Mesenchymal stem cell (in vitro differentiated cells and primary cell): ENCODE measurements at regions not wholly inside any gene's neighbourhood (a gene's known extent, or its start where the extent isn't known, plus 50 kb on each side); places are given as distances from the start of the nearest gene placed in this dataset.

Experiments used
- DNase-seq: peaks from one replicate; pipeline ENCODE4 v3.0.0-alpha.2; 2013
- H2AFZ ChIP-seq: one replicate; pipeline ENCODE4 v1.6.1; 2013; ENCODE audit warnings: low read depth, mild to moderate bottlenecking, control low read depth, inconsistent platforms, low read length, moderate library complexity
- H2AK5ac ChIP-seq: 2 replicates; pipeline ENCODE4 v1.6.1; 2013; ENCODE audit warnings: low read length, moderate library complexity, mild to moderate bottlenecking, inconsistent platforms; ENCODE audit not compliant: severe bottlenecking
- H2BK120ac ChIP-seq: one replicate; pipeline ENCODE4 v1.6.1; 2013; ENCODE audit warnings: low read depth, mild to moderate bottlenecking, inconsistent platforms, low read length, moderate library complexity
- H2BK12ac ChIP-seq, 2 experiments: one replicate each; pipeline ENCODE4 v1.6.1; 2013; ENCODE audit warnings: inconsistent platforms in 2 of 2, low read length in 2 of 2, mild to moderate bottlenecking in 2 of 2, moderate library complexity in 2 of 2, control low read depth in 1 of 2
- H2BK15ac ChIP-seq: one replicate; pipeline ENCODE4 v1.6.1; 2013; ENCODE audit warnings: mild to moderate bottlenecking, low read depth, inconsistent platforms; ENCODE audit not compliant: poor library complexity, severe bottlenecking
- H2BK5ac ChIP-seq: 2 replicates; pipeline ENCODE4 v1.6.1; 2013; ENCODE audit warnings: low read depth, mild to moderate bottlenecking, low read length, control low read depth, inconsistent platforms; ENCODE audit not compliant: poor library complexity, severe bottlenecking
- H3K14ac ChIP-seq, 2 experiments: one replicate each; pipeline ENCODE4 v1.6.1; 2013; ENCODE audit warnings: inconsistent platforms in 2 of 2, low read length in 2 of 2, control low read depth in 1 of 2, mild to moderate bottlenecking in 1 of 2, moderate library complexity in 1 of 2
- H3K18ac ChIP-seq, 2 experiments: one replicate each; pipeline ENCODE4 v1.6.1; 2013; ENCODE audit warnings: inconsistent platforms in 2 of 2, low read length in 2 of 2, control low read depth in 1 of 2, low read depth in 1 of 2, mild to moderate bottlenecking in 1 of 2
- H3K23ac ChIP-seq, 2 experiments: one replicate each; pipeline ENCODE4 v1.6.1; 2013; ENCODE audit warnings: inconsistent platforms in 2 of 2, low read length in 2 of 2, mild to moderate bottlenecking in 2 of 2, moderate library complexity in 2 of 2, control low read depth in 1 of 2
- H3K27ac ChIP-seq: 2 replicates; pipeline ENCODE4 v1.5.1; 2013; ENCODE audit warnings: mild to moderate bottlenecking, moderate library complexity, low read length, control low read depth, inconsistent platforms; ENCODE audit not compliant: poor library complexity, severe bottlenecking
- H3K27me3 ChIP-seq, 2 experiments: 2 replicates each; pipeline versions ENCODE4 v1.6.1 to v1.7.0; 2013; ENCODE audit warnings: low read length in 2 of 2, mild to moderate bottlenecking in 2 of 2, moderate library complexity in 2 of 2, control low read depth in 1 of 2, inconsistent platforms in 1 of 2; ENCODE audit not compliant: control insufficient read depth in 1 of 2, insufficient read depth in 1 of 2
- H3K36me3 ChIP-seq, 2 experiments: 2 replicates each; pipeline versions ENCODE4 v1.6.1 to v1.7.0; 2013; ENCODE audit warnings: low read length in 2 of 2, control low read depth in 1 of 2, inconsistent platforms in 1 of 2, low read depth in 1 of 2, mild to moderate bottlenecking in 1 of 2; ENCODE audit not compliant: insufficient read depth in 2 of 2, control insufficient read depth in 1 of 2
- H3K4ac ChIP-seq, 2 experiments: one replicate each; pipeline ENCODE4 v1.6.1; 2013; ENCODE audit warnings: inconsistent platforms in 2 of 2, low read length in 2 of 2, mild to moderate bottlenecking in 2 of 2, moderate library complexity in 2 of 2, control low read depth in 1 of 2, low read depth in 1 of 2
- H3K4me1 ChIP-seq: 2 replicates; pipeline ENCODE4 v1.6.1; 2013; ENCODE audit warnings: low read depth, low read length, control low read depth; ENCODE audit not compliant: control insufficient read depth, insufficient read depth
- H3K4me2 ChIP-seq: 2 replicates; pipeline ENCODE4 v1.6.1; 2013; ENCODE audit warnings: low read length, mild to moderate bottlenecking, inconsistent platforms; ENCODE audit not compliant: poor library complexity, severe bottlenecking
- H3K4me3 ChIP-seq, 2 experiments: 2 replicates each; pipeline versions ENCODE4 v1.5.1 to v1.7.0; 2013; ENCODE audit warnings: low read length in 2 of 2, mild to moderate bottlenecking in 2 of 2, control low read depth in 1 of 2, low read depth in 1 of 2; ENCODE audit not compliant: insufficient read depth in 1 of 2
- H3K79me1 ChIP-seq: replicated peaks from 2 replicates; pipeline ENCODE4 v1.6.1; 2013; ENCODE audit warnings: mild to moderate bottlenecking, control low read depth, low read length, inconsistent platforms; ENCODE audit not compliant: poor library complexity, severe bottlenecking
- H3K9ac ChIP-seq: 2 replicates; pipeline ENCODE4 v1.7.0; 2013; ENCODE audit warnings: mild to moderate bottlenecking, low read length, moderate library complexity
- H3K9me3 ChIP-seq: 2 replicates; pipeline ENCODE4 v1.7.0; 2013; ENCODE audit warnings: mild to moderate bottlenecking, low read length; ENCODE audit not compliant: control insufficient read depth
- H4K8ac ChIP-seq: one replicate; pipeline ENCODE4 v1.6.1; 2013; ENCODE audit warnings: inconsistent platforms, mild to moderate bottlenecking, low read length, moderate library complexity
- H4K91ac ChIP-seq: one replicate; pipeline ENCODE4 v1.6.1; 2013; ENCODE audit warnings: mild to moderate bottlenecking, low read length, inconsistent platforms
- WGBS: methylation state at CpG from one replicate; pipeline ENCODE4 v1.1.7; 2013; ENCODE audit warnings: mixed read lengths; 5-methylcytosine and 5-hydroxymethylcytosine counted together

GRCh38 chr18:26637983-26638382 lies 89.6 kb upstream of the KCTD1 start:
- H3K18ac ChIP-seq: no peak overlapping the region
- WGBS: 94% methylated on average over 2 of the region's 2 CpGs

GRCh38 chr18:26637324-26637723 lies 89.0 kb upstream of the KCTD1 start:
- H2BK15ac ChIP-seq: no peak overlapping the region
- no peaks in the 10 kb centered on the region for H3K36me3 ChIP-seq
- no peak overlapping the region for H2BK5ac ChIP-seq
- H3K79me1 ChIP-seq: no peaks in the 10 kb centered on the region
- no peak overlapping the region for H3K18ac ChIP-seq
- H3K23ac ChIP-seq: no peak overlapping the region
- H3K9me3 ChIP-seq: no peaks in the 10 kb centered on the region
- H2BK12ac ChIP-seq: no peak overlapping the region
- DNase-seq: no peak
- no peak overlapping the region for H2AK5ac ChIP-seq
- H3K27ac ChIP-seq: no peak overlapping the region
- no peak overlapping the region for H3K14ac ChIP-seq
- H3K27me3 ChIP-seq: peaks cover 0 to 30% of the 10 kb centered on the region in 2 experiments
- no peak overlapping the region for H4K91ac ChIP-seq
- no peak overlapping the region for H4K8ac ChIP-seq
- no peak overlapping the region for H3K4me2 ChIP-seq
- no peaks in the 10 kb centered on the region for H3K4me1 ChIP-seq
- no peak overlapping the region for H2AFZ ChIP-seq
- H3K9ac ChIP-seq: no peak overlapping the region
- no peak overlapping the region for H3K4ac ChIP-seq
- no peak overlapping the region for H3K4me3 ChIP-seq
- no peak overlapping the region for H2BK120ac ChIP-seq
- 80% methylated on average over 8 of the region's 8 CpGs for WGBS

More at GRCh38 chr18:26637983-26638382, 89.6 kb upstream of the KCTD1 start:
- no peak overlapping the region for H4K8ac ChIP-seq
- no peak for DNase-seq
- no peak overlapping the region for H3K14ac ChIP-seq
- no peak overlapping the region for H2BK12ac ChIP-seq
- H3K79me1 ChIP-seq: no peaks in the 10 kb centered on the region
- no peak overlapping the region for H4K91ac ChIP-seq
- H3K4me3 ChIP-seq: no peak overlapping the region
- H3K9ac ChIP-seq: no peak overlapping the region
- no peaks in the 10 kb centered on the region for H3K9me3 ChIP-seq
- H3K4me1 ChIP-seq: no peaks in the 10 kb centered on the region
- no peaks in the 10 kb centered on the region for H3K36me3 ChIP-seq
- peaks cover 0 to 31% of the 10 kb centered on the region in 2 experiments for H3K27me3 ChIP-seq
- H3K4me2 ChIP-seq: no peak overlapping the region
- H2AK5ac ChIP-seq: no peak overlapping the region
- no peak overlapping the region for H3K23ac ChIP-seq
- H2BK5ac ChIP-seq: no peak overlapping the region
- H3K4ac ChIP-seq: no peak overlapping the region
- H2AFZ ChIP-seq: no peak overlapping the region
- H3K27ac ChIP-seq: no peak overlapping the region
- no peak overlapping the region for H2BK120ac ChIP-seq
- H2BK15ac ChIP-seq: no peak overlapping the region

GRCh38 chr18:26635466-26635865 lies 87.1 kb upstream of the KCTD1 start:
- H3K18ac ChIP-seq: no peak overlapping the region
- H3K36me3 ChIP-seq: no peaks in the 10 kb centered on the region
- no peak overlapping the region for H2AK5ac ChIP-seq
- no peak overlapping the region for H2BK15ac ChIP-seq
- 93% methylated on average over 4 of the region's 4 CpGs for WGBS
- no peak overlapping the region for H3K9ac ChIP-seq
- no peak overlapping the region for H3K4ac ChIP-seq
- no peak overlapping the region for H2AFZ ChIP-seq
- H3K9me3 ChIP-seq: no peaks in the 10 kb centered on the region
- no peak overlapping the region for H4K8ac ChIP-seq
- H3K4me3 ChIP-seq: no peak overlapping the region
- peaks cover 0 to 13% of the 10 kb centered on the region in 2 experiments for H3K27me3 ChIP-seq
- H3K4me1 ChIP-seq: no peaks in the 10 kb centered on the region
- no peak overlapping the region for H3K4me2 ChIP-seq
- no peaks in the 10 kb centered on the region for H3K79me1 ChIP-seq
- no peak overlapping the region for H3K14ac ChIP-seq
- no peak overlapping the region for H3K23ac ChIP-seq
- no peak overlapping the region for H2BK12ac ChIP-seq
- no peak for DNase-seq
- no peak overlapping the region for H2BK5ac ChIP-seq
- peak overlapping the region; percentile 46 for H4K91ac ChIP-seq
- no peak overlapping the region for H2BK120ac ChIP-seq
- H3K27ac ChIP-seq: no peak overlapping the region

GRCh38 chr18:26634631-26635030 lies 86.3 kb upstream of the KCTD1 start:
- no peak overlapping the region for H2BK15ac ChIP-seq
- no peak overlapping the region for H3K27ac ChIP-seq
- H3K79me1 ChIP-seq: no peaks in the 10 kb centered on the region
- H3K36me3 ChIP-seq: no peaks in the 10 kb centered on the region
- no peak overlapping the region for H3K4ac ChIP-seq
- no peak overlapping the region for H3K4me2 ChIP-seq
- no peak overlapping the region for H2BK120ac ChIP-seq
- no peak overlapping the region for H3K18ac ChIP-seq
- H2AK5ac ChIP-seq: no peak overlapping the region
- no peak overlapping the region for H3K23ac ChIP-seq
- H3K4me3 ChIP-seq: no peak overlapping the region
- H2AFZ ChIP-seq: no peak overlapping the region
- H4K8ac ChIP-seq: no peak overlapping the region
- no peak overlapping the region for H3K14ac ChIP-seq
- H4K91ac ChIP-seq: no peak overlapping the region
- no peak overlapping the region for H3K9ac ChIP-seq
- H3K27me3 ChIP-seq: peaks cover 0 to 8% of the 10 kb centered on the region in 2 experiments
- no peaks in the 10 kb centered on the region for H3K9me3 ChIP-seq
- H2BK5ac ChIP-seq: no peak overlapping the region
- no peaks in the 10 kb centered on the region for H3K4me1 ChIP-seq
- WGBS: 100% methylated on average over 2 of the region's 4 CpGs
- no peak for DNase-seq
- no peak overlapping the region for H2BK12ac ChIP-seq
